Stimulated activated CD4-positive, alpha-beta T cell treated with anti-CD3 and anti-CD28 coated beads, Interleukin-12 subunit alpha, Interleukin-12 subunit beta, amount 100 ng/mL, for 48 hours (primary cell): ENCODE measurements at regions not wholly inside any gene's neighbourhood (a gene's known extent, or its start where the extent isn't known, plus 50 kb on each side); places are given as distances from the start of the nearest gene placed in this dataset.
"Not testable (repeated sequence)": the region's sequence is repeated elsewhere in the genome, so short reads cannot be mapped to it uniquely, and the experiment has no call there.

Experiments used
- DNase-seq, 3 donors: peaks; one replicate each; pipeline ENCODE4 v3.0.0-alpha.2; 2020; ENCODE audit warnings: low read depth in 2 of 3, low spot score in 1 of 3

GRCh38 chr1:8170059-8170835 lies 144.1 kb upstream of the ERRFI1 start:
- DNase-seq = no peak

- peak in 1 of 3 donors; percentile 21 for DNase-seq
Observed at GRCh38 chr1:8169364-8170058, 143.4 kb upstream of the ERRFI1 start.

GRCh38 chr1:8167936-8168335 lies 141.8 kb upstream of the ERRFI1 start:
- DNase-seq = no peak

- DNase-seq = no peak
Observed at GRCh38 chr1:8166406-8166805, 140.3 kb upstream of the ERRFI1 start.

- no peak for DNase-seq
Observed at GRCh38 chr1:8165595-8166360, 139.7 kb upstream of the ERRFI1 start.

GRCh38 chr1:8164670-8165069 lies 138.6 kb upstream of the ERRFI1 start:
- no peak for DNase-seq

- DNase-seq = no peak
Observed at GRCh38 chr1:8163039-8163438, 136.9 kb upstream of the ERRFI1 start.

- no peak for DNase-seq
Observed at GRCh38 chr1:8162168-8162567, 136.1 kb upstream of the ERRFI1 start.

GRCh38 chr1:8161546-8162105 lies 135.5 kb upstream of the ERRFI1 start:
- no peak for DNase-seq

GRCh38 chr1:8159470-8160024 lies 133.4 kb upstream of the ERRFI1 start:
- DNase-seq = no peak

GRCh38 chr1:8158995-8159394 lies 132.9 kb upstream of the ERRFI1 start:
- no peak for DNase-seq

- no peak for DNase-seq
Observed at GRCh38 chr1:8157765-8158164, 131.7 kb upstream of the ERRFI1 start.

GRCh38 chr1:8155528-8156186 lies 129.5 kb upstream of the ERRFI1 start:
- DNase-seq = no peak

GRCh38 chr1:8154621-8155052 lies 128.5 kb upstream of the ERRFI1 start:
- DNase-seq = no peak

- DNase-seq = no peak
Observed at GRCh38 chr1:8153961-8154360, 127.9 kb upstream of the ERRFI1 start.

GRCh38 chr1:8152731-8153702 lies 126.9 kb upstream of the ERRFI1 start:
- peak in 1 of 3 donors; percentile 29 for DNase-seq

- DNase-seq = no peak
Observed at GRCh38 chr1:8151647-8152046, 125.5 kb upstream of the ERRFI1 start.

- not testable (repeated sequence) for DNase-seq
Observed at GRCh38 chr1:8149756-8150155, 123.6 kb upstream of the ERRFI1 start.

- DNase-seq = no peak
Observed at GRCh38 chr1:8147956-8148355, 121.8 kb upstream of the ERRFI1 start.
